Hematopoietic multipotent progenitor cell treated with erythropoietin and hydrocortisone succinate and interleukin-3 and kit ligand, for 15 days (in vitro differentiated cells): ENCODE measurements at regions not wholly inside any gene's neighbourhood (a gene's known extent, or its start where the extent isn't known, plus 50 kb on each side); places are given as distances from the start of the nearest gene placed in this dataset.
"Not testable (repeated sequence)": the region's sequence is repeated elsewhere in the genome, so short reads cannot be mapped to it uniquely, and the experiment has no call there.

ENCODE experiments used
- DNase-seq: peaks from one replicate; pipeline ENCODE4 v3.0.0-alpha.2; 2015; ENCODE audit warnings: low spot score

DNA sequence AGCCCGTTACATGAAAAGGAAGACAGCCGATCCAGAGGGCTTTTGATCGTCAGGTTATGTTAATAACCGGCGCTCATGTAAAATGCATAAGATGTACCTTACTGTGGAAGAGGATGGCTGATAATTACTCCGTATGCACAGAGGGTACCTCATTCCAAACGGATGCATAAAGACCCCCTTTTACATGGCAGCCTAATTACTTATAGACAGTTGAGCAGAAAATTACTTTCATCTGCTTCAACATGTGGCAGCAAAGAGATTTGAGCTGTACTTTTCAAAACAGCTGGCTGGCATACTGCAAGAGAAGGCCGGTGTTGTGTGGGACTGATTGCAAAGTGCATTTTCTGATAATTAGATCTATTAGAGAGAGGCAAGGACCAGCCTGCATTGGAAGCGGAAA is 103.4 kb downstream of the SHOX start:
- no peak for DNase-seq

DNA sequence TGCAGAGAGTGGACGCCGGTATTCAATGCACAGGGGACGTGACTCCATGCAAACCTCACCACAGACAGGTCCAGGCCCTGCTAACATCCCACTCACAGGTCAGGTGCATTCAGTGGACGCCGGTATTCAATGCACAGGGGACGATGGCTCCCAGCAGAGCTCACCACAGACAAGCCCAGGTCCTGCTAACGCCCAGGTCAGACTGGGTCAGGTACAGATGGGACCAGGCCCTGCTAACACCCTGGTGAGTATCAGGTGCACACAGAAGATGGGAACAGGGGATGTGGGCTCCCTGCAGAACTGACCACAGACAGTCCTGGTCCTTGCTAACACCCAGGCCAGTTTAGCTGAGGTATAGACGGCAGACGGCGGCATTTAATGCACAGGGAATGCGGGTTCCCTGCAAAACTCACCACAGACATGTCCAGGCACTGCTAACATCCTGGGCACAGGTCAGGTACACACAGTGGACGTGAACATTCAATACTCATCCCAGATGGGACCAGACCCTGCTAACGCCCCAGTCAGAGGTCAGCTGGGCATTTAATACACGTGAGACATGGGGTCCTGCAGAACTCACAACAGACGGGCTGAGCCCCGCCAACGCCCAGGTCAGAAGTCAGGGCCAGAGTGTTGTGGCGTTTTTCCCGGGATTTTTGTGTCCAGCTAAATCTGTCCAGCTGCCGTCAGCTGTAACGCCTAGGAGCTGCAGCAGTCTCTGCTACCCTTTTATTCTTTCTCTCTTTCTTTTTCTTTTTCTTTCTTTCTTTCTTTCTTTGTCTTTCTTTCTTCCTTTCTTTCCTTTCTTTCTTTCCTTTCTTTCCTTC is 99.2 kb downstream of the SHOX start:
- no peak for DNase-seq

DNA sequence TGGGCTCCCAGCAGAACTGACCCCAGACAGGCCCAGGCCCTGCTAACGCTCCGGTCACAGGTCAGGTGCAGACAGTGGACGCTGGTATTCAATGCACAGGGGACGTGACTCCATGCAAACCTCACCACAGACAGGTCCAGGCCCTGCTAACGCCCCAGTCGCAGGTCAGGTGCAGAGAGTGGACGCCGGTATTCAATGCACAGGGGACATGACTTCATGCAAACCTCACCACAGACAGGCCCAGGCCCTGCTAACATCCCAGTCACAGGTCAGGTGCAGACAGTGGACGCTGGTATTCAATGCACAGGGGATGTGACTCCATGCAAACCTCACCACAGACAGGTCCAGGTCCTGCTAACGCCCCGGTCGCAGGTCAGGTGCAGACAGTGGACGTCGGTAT is 98.5 kb downstream of the SHOX start:
- DNase-seq = not testable (repeated sequence)

DNA sequence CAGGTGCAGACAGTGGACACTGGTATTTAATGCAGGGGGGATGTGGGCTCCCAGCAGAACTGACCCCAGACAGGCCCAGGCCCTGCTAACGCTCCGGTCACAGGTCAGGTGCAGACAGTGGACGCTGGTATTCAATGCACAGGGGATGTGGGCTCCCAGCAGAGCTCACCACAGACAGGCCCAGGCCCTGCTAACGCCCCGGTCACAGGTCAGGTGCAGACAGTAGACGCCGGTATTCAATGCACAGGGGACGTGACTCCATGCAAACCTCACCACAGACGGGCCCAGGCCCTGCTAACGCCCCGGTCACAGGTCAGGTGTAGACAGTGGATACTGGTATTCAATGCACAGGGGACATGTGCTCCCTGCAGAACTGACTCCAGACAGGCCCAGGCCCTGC is 98.0 kb downstream of the SHOX start:
- not testable (repeated sequence) for DNase-seq

DNA sequence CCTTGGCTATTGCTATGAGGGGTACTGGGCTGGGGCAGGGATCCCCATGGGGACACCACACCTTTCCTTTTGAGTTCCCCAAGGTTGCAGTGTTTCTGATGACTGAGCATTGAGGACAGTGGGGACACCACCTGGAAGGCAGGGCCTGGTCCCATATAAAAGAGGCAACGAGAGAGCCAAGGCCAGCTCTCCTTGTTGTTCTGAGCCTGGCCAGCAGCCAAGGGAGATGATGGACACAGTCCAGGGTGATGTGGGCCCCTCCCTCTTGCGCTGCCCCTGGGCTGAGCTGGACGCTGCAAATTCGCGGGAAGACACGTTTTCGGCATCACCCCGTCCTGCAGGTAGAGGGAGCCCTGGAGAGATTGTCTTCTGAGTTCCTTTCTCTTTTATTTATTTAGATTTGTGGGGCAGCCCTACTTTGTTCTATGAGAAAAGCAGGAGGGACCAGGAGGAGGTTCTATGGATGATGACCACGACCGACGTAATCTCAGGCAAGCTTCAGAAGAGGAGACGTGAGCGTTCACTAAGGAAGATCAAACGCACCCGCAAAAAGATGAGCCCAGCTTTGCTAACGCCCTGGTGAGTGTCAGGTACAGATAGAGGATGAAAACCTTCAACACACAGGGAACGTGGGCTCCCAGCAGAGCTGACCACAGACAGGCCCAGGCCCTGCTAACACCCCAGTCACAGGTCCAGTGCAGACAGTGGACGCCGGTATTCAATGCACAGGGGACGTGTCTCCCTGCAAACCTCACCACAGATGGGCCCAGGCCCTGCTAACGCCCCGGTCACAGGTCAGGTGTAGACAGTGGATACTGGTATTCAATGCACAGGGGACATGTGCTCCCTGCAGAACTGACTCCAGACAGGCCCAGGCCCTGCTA is 97.4 kb downstream of the SHOX start:
- no peak for DNase-seq

DNA sequence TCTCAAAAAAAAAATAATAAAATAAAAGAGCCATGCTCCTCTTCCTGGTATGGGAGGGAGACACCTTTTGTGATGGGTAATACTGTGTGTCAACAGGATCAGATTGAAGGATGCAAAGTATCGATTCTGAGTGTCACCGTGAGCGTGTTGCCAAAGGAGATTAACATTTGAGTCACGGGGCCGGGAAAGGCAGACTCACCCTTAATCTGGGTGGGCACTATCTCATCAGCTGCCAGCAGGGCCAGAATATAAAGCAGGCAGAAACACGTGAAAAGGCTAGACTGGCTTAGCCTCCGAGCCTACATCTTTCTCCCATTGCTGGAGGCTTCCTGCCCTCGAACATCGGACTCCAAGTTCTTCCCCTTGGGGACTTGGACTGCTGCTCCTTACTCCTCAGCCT is 95.4 kb downstream of the SHOX start:
- no peak for DNase-seq

DNA sequence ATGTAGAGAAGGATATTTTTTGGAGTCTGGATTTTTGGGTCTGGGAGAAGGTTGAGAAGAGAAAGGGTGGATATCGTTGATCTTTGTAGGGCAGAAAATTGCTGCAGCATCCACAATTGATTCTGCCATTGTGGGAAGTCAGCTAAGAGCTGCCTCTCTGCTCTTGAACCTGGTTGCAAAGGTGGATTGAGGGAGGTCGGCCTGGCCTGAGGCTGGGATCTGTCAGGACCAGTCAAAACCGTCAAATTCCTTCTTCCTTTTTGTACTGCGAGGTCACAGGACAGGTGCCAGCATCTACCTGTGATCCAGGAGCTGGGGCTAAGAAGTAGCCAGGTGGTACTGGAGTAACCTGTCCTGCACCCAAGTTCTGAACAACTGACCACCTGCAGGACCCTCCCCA is 93.7 kb downstream of the SHOX start:
- no peak for DNase-seq

DNA sequence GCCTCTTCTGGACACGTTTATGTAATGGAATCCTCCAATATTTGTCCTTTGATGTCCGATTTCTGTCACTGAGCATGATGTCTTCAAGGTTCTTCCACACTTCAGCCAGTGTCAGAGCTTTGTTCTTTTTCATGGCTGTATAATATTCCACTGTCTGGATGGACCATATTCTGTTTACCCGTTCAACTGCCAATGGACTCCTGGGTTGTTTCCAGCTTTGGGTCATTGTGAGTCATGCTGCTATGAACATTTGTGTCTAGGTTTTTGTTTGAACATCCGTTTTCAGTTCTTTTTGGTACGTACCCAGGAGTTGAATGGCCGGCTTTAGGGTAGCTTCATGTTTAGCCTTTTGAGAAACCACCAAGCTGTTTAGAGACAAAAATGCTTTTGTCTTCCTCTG is 93.2 kb downstream of the SHOX start:
- no peak for DNase-seq

DNA sequence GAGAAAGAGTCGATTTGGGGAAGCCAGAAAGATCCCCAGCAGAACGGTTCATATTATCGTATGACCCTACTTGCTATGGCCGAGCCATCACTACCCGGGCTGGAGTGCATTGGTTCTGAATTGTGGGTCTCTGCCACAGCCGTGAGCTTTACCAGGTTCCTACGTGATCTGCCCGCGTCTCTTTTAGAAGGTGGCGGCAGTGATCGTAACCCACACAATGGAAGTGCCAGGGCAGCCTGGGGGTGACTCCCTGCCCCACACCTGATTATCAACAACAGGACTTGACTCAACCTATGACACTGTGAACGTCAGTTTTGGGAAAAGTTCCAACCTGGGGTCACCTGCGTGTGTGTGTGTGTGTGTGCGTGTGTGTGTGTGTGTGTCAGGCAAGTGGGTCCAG is 90.8 kb downstream of the SHOX start:
- no peak for DNase-seq

DNA sequence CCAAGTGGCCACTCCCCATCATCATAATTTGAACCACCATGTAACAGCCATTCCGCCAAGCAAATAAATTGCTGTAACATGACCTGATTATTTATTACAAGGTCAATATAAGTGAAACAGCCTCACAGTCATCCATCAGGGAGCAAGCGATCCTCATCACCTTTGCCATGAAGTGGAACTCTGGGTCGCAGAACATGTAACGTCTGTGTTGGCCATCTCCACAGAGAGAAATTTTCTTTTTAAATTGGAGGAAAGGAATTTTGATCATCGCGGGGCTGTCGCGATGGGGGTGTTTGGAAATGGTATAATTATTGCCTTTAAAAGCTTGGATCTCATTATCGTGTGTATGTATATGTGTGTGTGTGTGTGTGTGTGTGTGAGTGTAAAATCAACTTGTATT is 90.2 kb downstream of the SHOX start:
- no peak for DNase-seq

DNA sequence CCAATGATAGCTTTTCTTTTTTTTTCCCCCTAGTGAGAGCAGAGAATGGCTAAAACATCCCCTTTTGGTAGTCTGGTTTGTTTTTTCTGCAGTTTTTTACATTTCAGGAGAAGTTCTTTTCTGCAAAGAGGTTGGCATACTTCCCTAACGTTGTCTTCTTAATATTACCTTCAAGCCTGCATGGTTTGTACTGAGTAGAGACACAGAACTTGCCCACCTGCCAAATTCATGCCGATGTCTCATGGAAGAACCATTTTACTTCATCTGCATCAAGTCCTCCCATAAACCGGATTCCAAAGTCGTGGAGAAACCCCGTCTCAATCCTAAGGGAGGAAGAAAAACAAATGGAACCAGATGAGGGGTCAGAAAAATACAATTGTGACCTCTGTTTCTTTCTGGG is 89.7 kb downstream of the SHOX start:
- DNase-seq = no peak

DNA sequence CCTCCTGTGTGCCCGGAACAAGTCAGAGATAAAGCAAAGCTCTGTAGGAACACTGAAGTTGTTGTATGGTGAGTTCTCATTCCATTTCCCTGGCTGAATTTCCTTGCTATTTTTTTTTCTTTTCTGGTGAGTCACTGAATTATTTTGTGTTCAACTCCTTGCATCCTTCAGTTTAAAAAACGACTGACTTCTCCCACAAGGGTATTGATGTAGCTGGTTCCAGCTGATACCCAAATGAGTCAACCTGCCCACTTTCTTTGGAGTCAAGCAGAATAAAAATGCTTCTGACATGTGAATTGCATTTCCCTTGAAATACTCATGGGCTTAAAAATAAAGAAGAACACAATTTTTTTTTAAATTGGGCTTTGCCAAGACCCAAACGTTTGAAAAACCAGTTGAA is 85.5 kb downstream of the SHOX start:
- DNase-seq = no peak

DNA sequence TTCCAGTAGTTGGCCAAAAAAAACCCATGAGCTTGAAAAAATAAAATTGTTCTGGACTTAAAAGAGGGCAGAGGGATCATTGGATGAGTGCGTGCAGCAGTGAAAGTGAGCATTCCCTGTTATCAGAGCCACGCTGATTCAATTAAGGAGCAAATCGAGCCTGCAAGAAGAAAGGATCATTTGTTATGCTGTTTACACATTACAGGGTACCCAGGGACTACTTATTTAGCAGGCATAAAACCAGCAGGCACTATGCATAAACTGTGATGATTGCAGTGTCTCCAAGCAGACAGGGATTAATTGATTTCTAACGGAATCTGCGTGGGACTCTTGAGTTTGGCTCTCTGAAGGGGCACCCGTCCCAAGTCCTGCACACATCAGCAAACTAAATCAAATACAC is 83.5 kb downstream of the SHOX start:
- no peak for DNase-seq
